GM21447 (cell line): ENCODE measurements at regions not wholly inside any gene's neighbourhood (a gene's known extent, or its start where the extent isn't known, plus 50 kb on each side); places are given as distances from the start of the nearest gene placed in this dataset.
"Not testable (repeated sequence)": the region's sequence is repeated elsewhere in the genome, so short reads cannot be mapped to it uniquely, and the experiment has no call there.

Experiments used
- ATAC-seq: cut with Tn5 transposase; IDR thresholded peaks from one replicate; pipeline ENCODE4 v1.9.1; 2021; ENCODE audit not compliant: unreplicated experiment

- ATAC-seq, result no peak
Observed at GRCh38 chr12:126910570-126910969, 1356.4 kb upstream of the TMEM132C start.

DNA sequence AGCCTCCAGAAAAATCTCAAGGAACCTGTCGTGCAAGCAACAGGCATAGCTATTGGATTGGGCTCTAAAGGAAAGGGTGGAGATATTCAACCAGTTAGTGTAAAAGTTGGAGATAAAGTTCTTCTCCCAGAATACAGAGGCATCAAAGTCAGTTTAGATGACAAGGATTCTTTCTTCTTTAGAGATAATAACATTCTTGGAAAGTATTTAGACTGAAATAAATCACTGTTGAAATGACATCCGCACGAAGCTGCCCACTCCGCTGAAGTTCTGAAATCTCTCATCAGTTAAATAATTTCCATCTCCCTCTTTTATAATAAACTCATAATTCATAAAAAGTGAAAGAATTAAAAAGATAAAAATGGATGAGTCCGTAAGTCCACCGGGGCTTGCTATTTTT is 1354.9 kb upstream of the TMEM132C start:
- ATAC-seq, result no peak

- ATAC-seq, result no peak
Observed at GRCh38 chr12:126914170-126914793, 1352.7 kb upstream of the TMEM132C start.

DNA sequence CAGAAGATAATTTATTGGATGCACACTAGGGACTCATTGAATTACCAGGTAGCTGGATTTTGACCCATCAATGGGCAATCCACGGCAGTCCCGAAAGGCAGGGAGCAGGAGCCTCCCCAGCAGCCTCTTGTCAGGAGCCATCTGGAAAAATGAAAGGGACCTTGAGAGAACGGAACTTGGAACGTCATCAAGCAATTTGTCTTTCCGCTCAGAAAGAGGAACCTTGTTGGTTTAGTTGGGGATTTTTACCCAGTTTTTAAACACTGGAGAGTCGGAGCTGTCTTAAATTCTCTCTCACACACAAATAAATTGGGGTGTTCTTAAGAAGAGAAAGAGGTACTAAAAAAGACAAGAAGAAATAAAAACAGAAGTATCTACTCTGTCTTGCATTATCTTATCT is 1351.7 kb upstream of the TMEM132C start:
- ATAC-seq, result no peak

- ATAC-seq, result no peak
Observed at GRCh38 chr12:126926023-126926594, 1340.9 kb upstream of the TMEM132C start.

GRCh38 chr12:126930234-126930633 is 1336.7 kb upstream of the TMEM132C start:
- ATAC-seq, result no peak

GRCh38 chr12:126932156-126932555 is 1334.8 kb upstream of the TMEM132C start:
- ATAC-seq, result no peak

GRCh38 chr12:126935435-126935834 is 1331.5 kb upstream of the TMEM132C start:
- no peak for ATAC-seq

DNA sequence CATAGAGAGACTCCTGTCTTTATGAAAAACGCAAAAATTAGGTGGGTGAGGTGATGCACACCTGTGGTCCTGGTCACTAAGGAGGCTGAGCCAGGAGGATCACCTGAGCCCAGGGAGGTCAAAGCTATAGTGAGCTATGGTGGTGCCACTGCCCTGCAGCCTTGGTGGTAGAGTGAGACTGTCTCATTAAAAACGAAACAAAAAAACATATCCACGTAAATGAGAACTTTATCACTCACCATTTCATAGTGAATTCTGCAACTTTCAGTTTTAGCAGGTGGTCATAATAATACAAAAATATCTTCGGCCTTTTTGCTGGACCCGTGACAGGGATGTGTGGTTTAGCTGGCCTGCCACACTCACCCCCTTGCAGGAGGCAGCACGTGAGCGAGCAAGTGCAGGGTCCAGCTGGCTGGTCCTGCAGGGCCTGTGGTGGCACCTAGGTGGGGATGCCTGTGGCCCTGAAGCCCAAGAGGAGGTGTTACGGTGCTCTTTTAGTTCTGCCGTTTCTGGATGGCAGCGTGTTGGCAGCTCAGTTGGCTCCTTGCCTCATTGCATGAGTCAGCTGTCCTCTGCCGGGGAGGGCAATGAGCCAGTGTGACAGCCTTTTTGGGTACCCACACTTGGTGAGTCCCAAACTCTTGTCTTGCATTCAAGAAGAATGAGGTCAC is 1330.7 kb upstream of the TMEM132C start:
- no peak for ATAC-seq

DNA sequence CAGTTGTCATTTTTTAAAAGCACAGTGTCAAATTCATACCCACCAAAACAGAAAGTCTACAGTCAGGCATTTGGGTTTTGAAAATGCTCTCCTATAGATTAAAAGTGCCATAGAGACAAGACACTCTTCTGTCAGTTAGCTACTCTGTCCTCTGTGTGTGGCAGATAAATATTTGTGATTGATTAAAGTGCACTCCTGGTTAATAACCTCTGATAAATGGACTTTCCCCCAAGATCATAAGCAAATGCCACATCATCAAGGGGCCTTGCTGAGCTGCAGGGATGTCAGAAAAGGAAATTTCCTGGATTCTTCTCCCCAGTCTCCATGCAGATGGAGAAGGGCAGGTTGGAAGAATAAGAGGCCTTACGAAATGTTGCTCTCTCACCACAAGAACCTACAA is 1329.5 kb upstream of the TMEM132C start:
- no peak for ATAC-seq

DNA sequence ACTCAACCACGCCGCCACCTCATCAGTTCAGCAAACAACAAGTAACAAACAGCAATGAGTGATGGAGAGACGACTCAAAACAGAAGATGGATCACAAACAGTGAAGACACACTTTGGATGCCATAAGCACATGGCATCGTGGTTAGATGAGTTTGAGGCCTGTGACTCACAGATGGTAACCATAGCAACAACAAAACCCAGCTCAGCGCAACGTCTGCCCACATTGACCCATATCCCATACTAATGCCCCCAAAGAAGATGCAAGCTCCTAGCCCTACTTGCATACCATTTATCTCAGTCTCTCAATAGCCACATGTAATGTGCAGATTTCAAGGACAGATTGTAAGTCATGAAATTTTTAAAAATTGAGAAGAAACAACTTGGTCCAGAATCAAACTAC is 1322.3 kb upstream of the TMEM132C start:
- ATAC-seq, result no peak

DNA sequence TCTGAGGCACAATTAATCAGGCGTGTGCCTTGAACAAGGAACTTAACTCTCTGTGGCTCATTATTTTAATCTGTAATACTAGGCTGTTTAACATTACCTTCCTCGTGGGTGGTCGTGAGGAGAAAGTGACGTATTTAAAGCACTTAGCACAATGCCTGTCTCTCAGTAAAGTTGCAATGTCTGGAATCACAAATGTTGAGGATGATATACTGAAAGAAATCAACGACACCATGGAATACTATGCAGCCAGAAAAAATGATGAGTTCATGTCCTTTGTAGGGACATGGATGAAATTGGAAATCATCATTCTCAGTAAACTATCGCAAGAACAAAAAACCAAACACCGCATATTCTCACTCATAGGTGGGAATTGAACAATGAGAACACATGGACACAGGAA is 1320.0 kb upstream of the TMEM132C start:
- ATAC-seq, result not testable (repeated sequence)

- no peak for ATAC-seq
Observed at GRCh38 chr12:126949558-126949957, 1317.4 kb upstream of the TMEM132C start.

- no peak for ATAC-seq
Observed at GRCh38 chr12:126950266-126950665, 1316.7 kb upstream of the TMEM132C start.

- no peak for ATAC-seq
Observed at GRCh38 chr12:126952096-126953007, 1314.6 kb upstream of the TMEM132C start.

- ATAC-seq, result no peak
Observed at GRCh38 chr12:126953365-126953889, 1313.5 kb upstream of the TMEM132C start.

DNA sequence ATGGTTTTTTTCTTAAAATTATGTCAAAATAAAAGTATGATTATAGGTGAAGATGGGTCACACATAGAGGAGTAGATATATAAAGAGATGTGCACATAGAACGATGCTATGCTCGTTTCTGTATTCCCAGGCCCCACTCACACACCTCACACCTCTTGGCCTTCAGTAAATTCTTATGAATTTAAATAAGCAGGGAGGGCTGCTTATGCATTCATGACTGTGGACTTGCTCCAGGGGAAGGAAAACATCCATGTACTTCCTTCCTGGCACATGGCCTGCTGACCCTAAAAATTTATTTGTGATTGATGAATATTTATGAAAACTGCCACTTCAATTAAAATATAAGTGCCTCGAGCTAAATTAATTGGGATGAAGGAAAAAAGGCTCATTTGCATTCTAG is 1306.7 kb upstream of the TMEM132C start:
- ATAC-seq, result no peak

DNA sequence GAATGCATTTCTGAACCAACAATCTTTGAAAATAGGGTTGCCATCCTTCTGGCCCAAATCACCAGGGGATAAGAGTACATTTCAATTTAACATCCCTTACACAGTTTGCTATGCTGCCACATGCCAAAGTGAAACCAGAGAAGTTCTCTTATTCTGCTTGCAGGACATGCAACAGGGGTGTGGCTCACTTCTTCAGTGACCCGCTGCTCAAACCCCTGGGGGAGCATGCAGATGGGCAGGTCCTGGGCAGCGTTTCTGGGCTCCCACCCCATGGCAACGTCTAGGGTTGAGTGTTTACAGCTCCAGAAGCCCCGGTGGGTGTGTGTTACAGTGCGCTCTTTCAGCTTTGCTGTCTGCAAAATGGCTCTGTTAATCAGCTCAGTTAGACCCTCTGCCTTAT is 1306.3 kb upstream of the TMEM132C start:
- no peak for ATAC-seq

DNA sequence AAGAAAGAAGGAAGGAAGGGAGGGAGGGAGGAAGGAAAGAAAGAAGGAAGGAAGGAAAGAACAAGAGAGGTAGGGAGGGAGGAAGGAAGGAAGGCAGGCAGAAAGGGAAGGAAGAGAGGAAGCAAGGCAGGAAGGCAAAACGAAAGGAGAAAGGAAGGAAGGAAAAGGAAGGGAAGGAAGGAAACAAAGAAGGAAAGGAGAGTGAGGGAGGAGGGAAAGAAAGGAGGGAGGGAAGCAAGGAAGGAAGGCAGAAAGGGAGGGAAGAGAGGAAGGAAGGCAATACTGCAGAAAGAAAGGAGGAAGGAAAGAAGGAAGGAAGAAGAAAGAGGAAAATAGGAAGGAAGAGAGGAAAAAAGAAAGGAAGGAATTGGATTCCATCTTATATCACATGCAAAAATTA is 1303.1 kb upstream of the TMEM132C start:
- no peak for ATAC-seq

DNA sequence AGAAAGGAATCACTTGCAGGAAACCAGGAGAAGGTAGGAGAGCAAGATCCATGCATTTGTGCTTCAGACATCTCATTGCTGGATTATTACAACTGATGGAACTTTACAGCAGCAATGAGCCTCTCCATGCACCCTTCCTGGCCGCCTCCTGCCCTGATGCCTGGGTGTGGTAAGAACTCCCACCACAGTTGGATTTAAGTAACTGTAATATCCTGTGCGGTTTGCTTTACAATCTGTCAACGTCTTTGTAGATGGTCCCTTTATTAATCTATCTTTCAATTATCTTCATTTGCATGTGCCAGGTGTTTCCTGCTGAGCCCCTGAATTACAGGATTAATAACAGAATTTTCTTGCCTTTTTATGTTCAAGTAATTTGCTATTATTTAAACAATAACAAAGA is 1300.5 kb upstream of the TMEM132C start:
- no peak for ATAC-seq

- ATAC-seq, result no peak
Observed at GRCh38 chr12:126967152-126967551, 1299.8 kb upstream of the TMEM132C start.
